Uterus (tissue), 2 donors: ENCODE measurements at regions not wholly inside any gene's neighbourhood (a gene's known extent, or its start where the extent isn't known, plus 50 kb on each side); places are given as distances from the start of the nearest gene placed in this dataset.

Experiments used
- POLR2A ChIP-seq, 2 donors: fragments of 450-650 bp; IDR thresholded peaks; one replicate each; pipeline ENCODE4 v1.6.1; 2016; ENCODE audit warnings: antibody characterized with exemption in 2 of 2, mild to moderate bottlenecking in 1 of 2, moderate library complexity in 1 of 2
- TF ChIP-seq, protein P1 (sequence below), 4 experiments: fragments of 200-600 bp in 2 of 4; fragments of 450-650 bp in 2 of 4; sonication (generic) in 2 of 4; IDR thresholded peaks; one replicate each; pipeline ENCODE4 v1.5.1; 2016 to 2019; ENCODE audit warnings: antibody characterized with exemption in 4 of 4, mild to moderate bottlenecking in 2 of 4, moderate library complexity in 1 of 4

GRCh38 chr15:96870580-96870979 lies 540.1 kb downstream of the NR2F2 start:
- no peak for TF ChIP-seq POLR2A (IDR thresholded peaks at IDR 0.05)
- TF ChIP-seq, protein P1, sequence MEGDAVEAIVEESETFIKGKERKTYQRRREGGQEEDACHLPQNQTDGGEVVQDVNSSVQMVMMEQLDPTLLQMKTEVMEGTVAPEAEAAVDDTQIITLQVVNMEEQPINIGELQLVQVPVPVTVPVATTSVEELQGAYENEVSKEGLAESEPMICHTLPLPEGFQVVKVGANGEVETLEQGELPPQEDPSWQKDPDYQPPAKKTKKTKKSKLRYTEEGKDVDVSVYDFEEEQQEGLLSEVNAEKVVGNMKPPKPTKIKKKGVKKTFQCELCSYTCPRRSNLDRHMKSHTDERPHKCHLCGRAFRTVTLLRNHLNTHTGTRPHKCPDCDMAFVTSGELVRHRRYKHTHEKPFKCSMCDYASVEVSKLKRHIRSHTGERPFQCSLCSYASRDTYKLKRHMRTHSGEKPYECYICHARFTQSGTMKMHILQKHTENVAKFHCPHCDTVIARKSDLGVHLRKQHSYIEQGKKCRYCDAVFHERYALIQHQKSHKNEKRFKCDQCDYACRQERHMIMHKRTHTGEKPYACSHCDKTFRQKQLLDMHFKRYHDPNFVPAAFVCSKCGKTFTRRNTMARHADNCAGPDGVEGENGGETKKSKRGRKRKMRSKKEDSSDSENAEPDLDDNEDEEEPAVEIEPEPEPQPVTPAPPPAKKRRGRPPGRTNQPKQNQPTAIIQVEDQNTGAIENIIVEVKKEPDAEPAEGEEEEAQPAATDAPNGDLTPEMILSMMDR (IDR thresholded peaks at IDR 0.05), result no peak
